Osteocyte (in vitro differentiated cells): ENCODE measurements at regions not wholly inside any gene's neighbourhood (a gene's known extent, or its start where the extent isn't known, plus 50 kb on each side); places are given as distances from the start of the nearest gene placed in this dataset.

ENCODE experiments used
- DNase-seq: peaks from one replicate; pipeline ENCODE4 v3.0.0; 2021; ENCODE audit warnings: mixed read lengths; ENCODE audit not compliant: unreplicated experiment; ENCODE audit errors: extremely low spot score
- H3K27ac Mint-ChIP-seq: one replicate; pipeline ENCODE4 v1.8.0; 2021; ENCODE audit warnings: mild to moderate bottlenecking, mixed read lengths; ENCODE audit not compliant: unreplicated experiment
- H3K27me3 Mint-ChIP-seq: one replicate; pipeline ENCODE4 v1.8.0; 2021; ENCODE audit warnings: mixed read lengths; ENCODE audit not compliant: unreplicated experiment
- H3K36me3 Mint-ChIP-seq: one replicate; pipeline ENCODE4 v1.8.0; 2021; ENCODE audit warnings: mixed read lengths; ENCODE audit not compliant: unreplicated experiment
- H3K4me1 Mint-ChIP-seq: one replicate; pipeline ENCODE4 v1.8.0; 2021; ENCODE audit warnings: mixed read lengths; ENCODE audit not compliant: unreplicated experiment
- H3K4me3 Mint-ChIP-seq: one replicate; pipeline ENCODE4 v1.8.0; 2021; ENCODE audit warnings: mild to moderate bottlenecking, moderate library complexity, mixed read lengths; ENCODE audit not compliant: unreplicated experiment
- H3K9me3 Mint-ChIP-seq: one replicate; pipeline ENCODE4 v1.8.0; 2021; ENCODE audit warnings: mixed read lengths; ENCODE audit not compliant: unreplicated experiment
- CTCF ChIP-seq: fragments of 200-600 bp; sonication (generic); IDR thresholded peaks from 2 replicates; pipeline ENCODE4 v1.5.0; 2021; ENCODE audit warnings: antibody characterized with exemption, mild to moderate bottlenecking, moderate library complexity

DNA sequence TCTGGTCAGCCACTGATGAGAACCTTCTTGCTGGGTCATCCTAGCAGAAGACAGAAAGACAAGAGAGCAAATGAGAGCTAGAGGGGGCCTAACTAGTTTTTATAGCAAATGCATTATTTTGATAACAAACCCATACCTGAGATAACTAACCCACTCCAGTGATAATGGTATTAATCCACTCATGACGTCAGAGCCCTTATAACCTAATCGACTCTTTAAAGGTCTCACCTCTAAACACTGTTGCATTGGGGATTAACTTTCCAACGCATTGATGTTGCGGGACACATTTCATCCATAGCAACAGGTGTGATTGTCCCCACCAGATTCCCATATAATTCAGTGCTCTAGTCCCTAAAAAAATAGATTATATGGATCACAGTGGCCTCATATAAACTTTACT is 312.1 kb downstream of the HTR1B start:
- H3K9me3 Mint-ChIP-seq: peaks cover 12% of the 10 kb centered on the region
- no peak for DNase-seq
- H3K36me3 Mint-ChIP-seq: peaks cover 2% of the 10 kb centered on the region
- H3K27ac Mint-ChIP-seq: no peak overlapping the region
- H3K4me3 Mint-ChIP-seq: no peak overlapping the region
- no peaks in the 10 kb centered on the region for H3K4me1 Mint-ChIP-seq
- H3K27me3 Mint-ChIP-seq: peaks cover 15% of the 10 kb centered on the region
- no peak for TF ChIP-seq CTCF

- no peak overlapping the region for H3K27ac Mint-ChIP-seq
- TF ChIP-seq CTCF: no peak
- no peaks in the 10 kb centered on the region for H3K4me1 Mint-ChIP-seq
- H3K9me3 Mint-ChIP-seq: peaks cover 11% of the 10 kb centered on the region
- peaks cover 2% of the 10 kb centered on the region for H3K36me3 Mint-ChIP-seq
- DNase-seq: no peak
- H3K27me3 Mint-ChIP-seq: peaks cover 10% of the 10 kb centered on the region
- H3K4me3 Mint-ChIP-seq: no peak overlapping the region
These were observed 312.6 kb downstream of the HTR1B start for GRCh38 chr6:77150736-77151135.

GRCh38 chr6:77145244-77145643 is 318.0 kb downstream of the HTR1B start:
- Mint-ChIP-seq H3K4me1 (peaks cover 3% of the 10 kb centered on the region), H3K9me3 (no peaks in the 10 kb centered on the region), H3K4me3 (no peak overlapping the region), H3K36me3 (no peaks in the 10 kb centered on the region), H3K27me3 (peaks cover 4% of the 10 kb centered on the region), H3K27ac (no peak overlapping the region)
- no peak for TF ChIP-seq CTCF
- no peak for DNase-seq

DNA sequence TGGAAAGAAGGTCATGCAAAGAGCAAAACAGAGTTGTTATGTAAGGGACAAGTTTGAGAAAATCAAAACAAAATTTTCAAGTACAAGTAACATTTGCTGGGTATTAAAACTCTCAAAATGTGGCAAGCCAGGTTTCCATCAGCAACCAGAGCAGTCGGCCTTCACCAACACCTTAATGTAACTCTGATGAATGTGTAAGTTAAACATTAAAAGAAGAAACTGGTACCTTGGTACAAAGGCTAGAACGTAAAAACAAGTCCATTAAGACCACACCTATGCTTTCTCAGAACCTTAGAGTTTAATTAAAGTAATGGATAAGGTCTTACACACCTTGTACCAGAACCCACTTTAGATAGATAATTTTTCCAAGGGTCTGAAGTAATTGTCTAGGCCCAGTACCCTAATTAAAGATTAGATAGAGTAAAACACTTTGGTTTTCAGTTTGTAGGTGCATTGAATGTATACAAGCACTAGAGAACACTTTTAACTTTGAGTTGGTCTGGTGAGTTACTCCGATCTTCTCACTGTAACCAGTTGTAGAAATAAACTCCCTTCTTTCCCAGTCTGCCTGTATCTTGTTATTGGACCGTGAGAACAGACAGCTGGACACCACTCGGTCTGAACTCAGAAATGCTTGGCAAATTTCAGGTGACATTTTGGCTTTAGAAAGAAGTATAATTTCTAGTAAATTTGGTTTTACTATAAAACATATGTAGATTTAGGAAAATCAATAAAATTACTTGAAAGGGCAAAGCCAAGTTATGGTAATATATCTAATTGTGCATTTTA is 319.4 kb downstream of the HTR1B start:
- peaks cover 3% of the 10 kb centered on the region for H3K4me1 Mint-ChIP-seq
- DNase-seq: no peak
- no peaks in the 10 kb centered on the region for H3K36me3 Mint-ChIP-seq
- no peak overlapping the region for H3K4me3 Mint-ChIP-seq
- no peak for TF ChIP-seq CTCF
- no peak overlapping the region for H3K27ac Mint-ChIP-seq
- no peaks in the 10 kb centered on the region for H3K9me3 Mint-ChIP-seq
- peaks cover 4% of the 10 kb centered on the region for H3K27me3 Mint-ChIP-seq

DNA sequence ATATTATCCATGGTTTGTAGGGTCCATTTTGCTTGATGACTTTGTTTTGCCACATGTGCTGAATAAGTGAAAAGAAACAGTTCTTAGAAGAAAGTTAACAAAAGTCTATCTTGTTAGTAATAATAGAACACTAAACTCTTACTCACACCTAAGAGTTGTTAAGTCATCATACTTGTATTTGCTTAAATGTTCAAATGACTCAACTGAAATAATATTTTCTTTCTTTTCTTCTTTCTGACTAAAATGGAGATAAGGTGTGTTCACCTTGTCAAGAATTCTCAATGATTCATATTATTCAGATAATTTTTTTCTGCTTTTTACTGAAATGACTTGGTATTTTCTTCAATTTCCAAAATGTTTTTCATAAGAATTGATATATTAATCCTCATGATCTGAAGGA is 327.2 kb downstream of the HTR1B start:
- H3K4me1 Mint-ChIP-seq: no peaks in the 10 kb centered on the region
- H3K36me3 Mint-ChIP-seq: peaks cover 3% of the 10 kb centered on the region
- no peaks in the 10 kb centered on the region for H3K27me3 Mint-ChIP-seq
- H3K4me3 Mint-ChIP-seq: no peak overlapping the region
- no peak overlapping the region for H3K27ac Mint-ChIP-seq
- TF ChIP-seq CTCF: no peak
- H3K9me3 Mint-ChIP-seq: no peaks in the 10 kb centered on the region
- DNase-seq: no peak
